NCI-H2196 treated with DMSO at 0.1 percent for 48 hours (cell line): ENCODE measurements at regions not wholly inside any gene's neighbourhood (a gene's known extent, or its start where the extent isn't known, plus 50 kb on each side); places are given as distances from the start of the nearest gene placed in this dataset.
A peak's percentile ranks its signal among the peaks of the same experiment; 100 is the strongest.

ENCODE experiments used
- DNase-seq: peaks from one replicate; lab custom pipeline; 2025; ENCODE audit not compliant: unreplicated experiment; lab: John Stamatoyannopoulos, UW

DNA sequence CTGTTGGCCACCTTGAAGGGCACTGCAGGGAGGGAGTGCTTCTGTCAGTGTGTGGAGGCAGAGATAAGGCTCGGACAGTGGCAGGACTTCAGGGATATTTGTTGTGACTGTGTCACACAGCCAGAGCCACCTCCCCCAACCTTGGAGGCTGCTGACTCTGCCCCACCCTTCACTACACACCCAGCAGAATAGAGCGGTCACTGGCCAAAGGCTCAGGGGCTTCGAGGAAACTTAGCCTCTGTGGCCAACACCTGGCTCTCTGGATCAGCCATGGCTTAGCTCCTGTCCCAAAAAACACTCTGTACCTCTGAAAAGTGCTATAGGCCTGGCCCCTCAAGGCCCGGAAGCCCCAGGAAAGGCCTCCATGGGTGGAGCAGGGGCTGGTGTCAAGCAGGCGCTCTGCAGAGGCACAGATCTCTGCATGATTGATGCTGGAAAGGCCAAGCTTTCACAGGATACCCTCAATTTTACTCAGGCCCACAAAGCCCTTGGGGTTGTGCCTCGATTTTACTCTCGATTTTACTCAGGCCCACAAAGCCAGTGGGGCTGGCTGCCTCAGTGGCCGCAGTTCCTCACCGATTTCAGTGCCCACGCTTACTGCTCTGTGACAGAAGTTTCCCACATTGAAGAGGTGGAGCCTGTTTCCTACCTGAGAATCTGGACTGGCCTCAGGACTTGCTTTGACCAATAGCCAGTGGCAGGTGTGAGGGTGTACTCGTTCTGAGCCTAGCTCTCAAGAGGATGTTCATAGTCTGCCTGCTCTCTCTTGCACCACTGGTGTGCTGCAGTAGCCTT lies 113.2 kb upstream of the GPR26 start:
- no peak for DNase-seq

- no peak for DNase-seq
Measured at GRCh38 chr10:123553810-123554430, 112.2 kb upstream of the GPR26 start.

DNA sequence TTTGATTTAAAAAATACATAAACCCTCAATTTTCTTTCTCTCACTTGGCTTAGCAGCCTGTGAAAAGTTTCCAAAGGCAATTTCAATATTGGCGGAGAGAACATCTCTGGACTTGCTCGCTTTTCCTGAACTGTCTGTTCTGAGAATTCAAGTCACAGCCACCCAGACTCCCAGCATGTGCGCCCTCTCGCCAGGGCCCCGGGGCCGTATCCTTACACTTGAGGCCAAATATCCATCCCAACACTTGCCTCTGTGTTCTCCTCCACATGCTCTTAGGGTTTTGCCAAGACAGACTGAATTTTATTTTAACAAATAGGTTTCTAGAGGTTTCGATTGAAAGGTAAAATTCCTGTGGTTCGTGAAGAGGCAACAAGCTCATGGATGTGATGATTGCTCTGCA lies 111.5 kb upstream of the GPR26 start:
- DNase-seq: no peak

- DNase-seq: no peak
Measured at GRCh38 chr10:123555616-123556015, 110.5 kb upstream of the GPR26 start.

DNA sequence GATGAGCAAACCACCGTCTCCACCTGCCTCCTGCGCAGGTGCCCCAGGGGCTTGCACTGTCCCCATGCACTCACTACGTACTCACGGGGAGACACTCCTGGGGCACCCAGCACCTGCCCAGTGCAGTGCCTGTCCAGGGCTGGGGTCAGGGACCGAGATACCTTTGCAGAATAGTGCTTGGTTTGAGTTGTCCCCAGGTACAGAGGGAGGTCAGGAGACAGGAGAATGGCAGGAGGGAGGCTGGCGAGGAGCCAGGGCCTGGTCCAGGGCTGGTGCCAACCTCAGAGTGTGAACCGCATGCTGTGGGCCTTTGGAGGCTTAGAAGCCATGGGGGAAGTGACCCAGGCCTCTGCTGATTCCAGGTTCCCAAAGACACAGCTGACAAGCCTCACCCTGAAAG lies 110.1 kb upstream of the GPR26 start:
- no peak for DNase-seq

DNA sequence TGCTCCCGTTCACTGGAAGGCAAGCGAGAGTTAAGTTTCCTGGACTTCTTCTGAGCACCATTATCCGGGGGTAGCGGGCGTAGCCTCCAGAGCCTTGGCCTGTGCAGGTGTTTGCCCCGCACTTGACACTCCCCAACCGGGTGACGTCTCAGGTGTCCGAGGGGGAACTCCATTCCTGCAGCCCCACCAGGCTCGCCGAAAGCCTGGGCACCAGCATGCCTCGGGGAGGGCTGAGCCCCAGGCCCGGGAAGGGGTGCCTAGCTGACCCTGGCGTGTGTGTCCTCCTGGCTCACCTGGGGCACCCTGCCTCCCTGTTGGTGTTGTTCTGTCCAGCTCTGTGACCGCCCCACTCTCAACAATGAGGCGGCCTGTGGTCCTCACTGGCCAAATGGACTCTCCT lies 109.4 kb upstream of the GPR26 start:
- DNase-seq: no peak

- DNase-seq: no peak
Measured at GRCh38 chr10:123557366-123558108, 108.6 kb upstream of the GPR26 start.

DNA sequence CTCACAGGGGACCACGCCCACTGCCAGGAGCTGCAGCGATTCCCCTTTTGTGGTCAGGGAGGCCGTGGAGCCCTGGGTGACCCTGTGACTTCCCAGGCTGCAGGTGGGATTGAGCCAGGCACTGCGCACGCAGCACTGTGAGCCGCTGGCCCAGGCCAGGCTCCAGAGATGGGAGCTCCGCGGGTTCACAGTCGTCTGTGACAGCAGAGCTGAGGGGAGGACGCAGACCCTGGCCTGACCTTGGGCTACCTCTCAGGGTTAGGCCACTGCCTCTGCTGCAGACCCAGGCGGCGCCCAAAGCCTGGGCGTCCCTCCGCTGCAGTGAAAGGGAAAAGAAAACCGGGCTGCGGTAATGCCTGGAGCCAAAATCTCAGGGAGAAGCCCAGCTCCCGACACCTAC lies 107.5 kb upstream of the GPR26 start:
- no peak for DNase-seq

- DNase-seq: peak; percentile 2
Measured at GRCh38 chr10:123559066-123559822, 106.9 kb upstream of the GPR26 start.

DNA sequence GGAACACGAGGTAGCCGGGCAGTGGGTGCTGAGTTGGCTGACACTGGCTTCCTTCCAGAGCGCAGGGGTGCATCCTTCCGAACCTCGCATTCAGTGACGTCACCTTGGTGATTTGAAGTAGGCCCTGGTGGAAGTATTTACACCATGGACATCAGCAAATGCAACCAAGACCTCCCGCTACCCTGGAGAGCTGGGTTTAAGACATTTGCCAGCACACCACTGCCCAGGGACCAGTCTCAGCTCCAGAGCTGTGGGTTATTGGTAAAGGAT lies 106.4 kb upstream of the GPR26 start:
- DNase-seq: no peak

- DNase-seq: no peak
Measured at GRCh38 chr10:123560301-123561140, 105.6 kb upstream of the GPR26 start.

DNA sequence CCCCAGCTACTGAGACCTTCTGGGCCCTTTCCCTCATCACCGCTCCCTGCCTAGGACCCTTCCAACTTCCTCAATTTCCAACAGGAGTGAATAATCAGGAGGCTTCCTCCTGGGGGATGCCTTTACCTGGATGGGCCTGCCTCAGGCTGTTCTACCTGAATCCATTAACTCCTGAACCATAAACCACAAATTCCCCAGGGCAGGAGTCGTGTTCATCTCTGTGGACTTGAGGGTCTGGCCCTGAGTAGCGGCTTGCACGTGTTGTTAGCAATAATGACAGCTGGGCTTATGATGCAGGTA lies 105.1 kb upstream of the GPR26 start:
- no peak for DNase-seq

DNA sequence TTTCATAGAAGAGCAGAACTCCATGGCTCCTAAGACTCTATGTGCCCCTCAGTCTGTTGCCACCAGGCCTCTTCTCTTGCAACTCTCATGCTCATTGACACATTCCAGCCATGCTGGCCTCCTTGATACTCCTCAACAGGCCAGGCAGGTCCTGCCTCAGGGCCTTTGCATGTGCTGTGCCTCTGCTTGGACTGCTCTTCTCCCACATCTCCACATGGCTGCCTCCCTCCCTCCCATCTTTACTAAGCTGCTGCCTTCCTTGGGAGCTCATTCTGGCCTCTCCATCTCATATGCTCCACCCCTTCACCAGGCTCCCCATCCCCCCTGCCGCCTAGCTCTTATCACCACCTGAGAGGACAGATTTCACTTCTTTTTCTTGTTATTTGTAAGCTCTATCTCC lies 103.8 kb upstream of the GPR26 start:
- DNase-seq: no peak

DNA sequence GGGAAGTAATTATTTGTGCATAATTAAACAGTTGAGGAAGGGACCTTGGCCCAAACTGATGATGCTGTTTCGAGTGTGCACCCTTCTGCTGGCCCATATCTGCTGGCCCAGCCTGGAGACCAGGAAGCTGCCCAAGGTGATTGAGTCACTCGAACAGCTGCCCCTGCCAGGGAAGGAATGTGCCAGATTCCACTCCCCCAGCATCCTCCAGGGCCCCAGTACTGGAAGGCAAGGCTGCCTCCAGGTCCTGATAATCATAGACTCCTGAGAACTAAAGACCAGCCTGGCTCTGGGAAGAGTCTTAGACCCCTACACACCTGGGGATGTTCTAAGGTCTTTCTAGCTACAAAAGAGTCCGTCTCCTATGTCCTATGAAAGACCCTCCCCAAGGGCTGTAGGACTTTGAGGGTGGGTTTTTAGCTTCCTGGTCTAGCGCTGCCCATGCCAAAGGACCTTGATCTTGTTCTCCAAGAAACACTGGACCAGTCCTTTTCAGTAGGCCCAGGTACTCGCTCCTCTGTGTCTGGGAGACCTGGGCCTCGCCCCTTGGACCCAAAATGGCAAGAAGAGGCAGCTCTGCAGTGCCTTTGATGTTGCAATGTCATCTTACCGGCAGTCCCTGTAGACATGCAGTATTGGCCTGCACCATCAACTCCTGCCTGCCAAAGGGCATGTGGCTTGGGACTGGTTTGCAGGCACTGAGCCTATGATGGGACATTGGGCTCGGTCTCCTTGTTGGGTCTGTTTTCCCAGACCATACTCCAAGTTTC lies 103.2 kb upstream of the GPR26 start:
- DNase-seq: no peak

DNA sequence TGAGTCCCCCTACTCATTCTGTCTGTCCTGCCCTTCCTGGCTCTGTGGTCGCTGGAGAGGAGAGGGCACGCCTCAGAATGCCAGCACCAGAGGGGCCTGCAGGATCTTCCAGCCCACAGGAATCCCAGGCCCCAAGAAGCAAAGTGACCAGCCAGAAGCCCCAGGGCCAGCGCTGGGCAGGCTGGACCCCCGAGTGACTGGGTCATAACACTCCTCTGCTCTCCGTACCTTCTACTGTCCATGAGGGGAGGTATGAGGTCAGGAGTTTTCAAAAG lies 102.6 kb upstream of the GPR26 start:
- DNase-seq: no peak

DNA sequence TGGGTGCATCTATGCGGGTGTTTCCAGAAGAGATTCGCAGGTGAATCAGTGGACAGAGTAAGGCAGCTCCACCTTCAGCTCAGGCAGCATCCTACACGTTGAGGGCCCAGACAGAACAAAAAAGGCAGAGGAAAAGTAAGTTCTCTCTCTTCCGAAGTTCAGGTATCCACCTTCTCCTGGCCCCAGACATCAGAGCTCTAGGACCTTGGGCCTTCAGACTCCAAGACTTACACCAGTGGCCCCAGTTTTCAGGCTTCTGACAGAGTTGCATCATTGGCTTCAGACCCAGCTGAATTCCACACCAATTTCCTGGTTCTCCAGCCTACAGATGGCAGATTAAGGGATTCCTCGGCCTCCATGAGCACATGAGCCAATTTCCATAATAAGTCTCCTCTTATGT lies 102.2 kb upstream of the GPR26 start:
- no peak for DNase-seq

DNA sequence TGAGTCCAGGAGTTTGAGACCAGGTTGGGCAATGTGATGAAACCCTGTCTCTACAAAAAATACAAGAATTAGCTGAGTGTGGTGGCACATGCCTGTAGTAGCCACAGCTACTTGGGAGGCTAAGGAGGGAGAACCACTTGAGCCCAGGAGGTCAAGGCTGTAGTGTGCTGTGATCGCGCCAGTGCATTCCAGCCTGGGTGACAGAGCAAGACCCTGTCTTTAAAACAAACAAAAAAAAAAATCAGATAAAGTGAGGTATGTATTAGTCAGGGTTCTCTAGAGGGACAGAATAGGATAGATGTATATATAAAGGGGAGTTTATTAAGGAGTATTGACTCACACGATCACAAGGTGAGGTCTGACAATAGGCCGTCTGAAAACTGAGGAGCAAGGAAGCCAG lies 101.5 kb upstream of the GPR26 start:
- no peak for DNase-seq

DNA sequence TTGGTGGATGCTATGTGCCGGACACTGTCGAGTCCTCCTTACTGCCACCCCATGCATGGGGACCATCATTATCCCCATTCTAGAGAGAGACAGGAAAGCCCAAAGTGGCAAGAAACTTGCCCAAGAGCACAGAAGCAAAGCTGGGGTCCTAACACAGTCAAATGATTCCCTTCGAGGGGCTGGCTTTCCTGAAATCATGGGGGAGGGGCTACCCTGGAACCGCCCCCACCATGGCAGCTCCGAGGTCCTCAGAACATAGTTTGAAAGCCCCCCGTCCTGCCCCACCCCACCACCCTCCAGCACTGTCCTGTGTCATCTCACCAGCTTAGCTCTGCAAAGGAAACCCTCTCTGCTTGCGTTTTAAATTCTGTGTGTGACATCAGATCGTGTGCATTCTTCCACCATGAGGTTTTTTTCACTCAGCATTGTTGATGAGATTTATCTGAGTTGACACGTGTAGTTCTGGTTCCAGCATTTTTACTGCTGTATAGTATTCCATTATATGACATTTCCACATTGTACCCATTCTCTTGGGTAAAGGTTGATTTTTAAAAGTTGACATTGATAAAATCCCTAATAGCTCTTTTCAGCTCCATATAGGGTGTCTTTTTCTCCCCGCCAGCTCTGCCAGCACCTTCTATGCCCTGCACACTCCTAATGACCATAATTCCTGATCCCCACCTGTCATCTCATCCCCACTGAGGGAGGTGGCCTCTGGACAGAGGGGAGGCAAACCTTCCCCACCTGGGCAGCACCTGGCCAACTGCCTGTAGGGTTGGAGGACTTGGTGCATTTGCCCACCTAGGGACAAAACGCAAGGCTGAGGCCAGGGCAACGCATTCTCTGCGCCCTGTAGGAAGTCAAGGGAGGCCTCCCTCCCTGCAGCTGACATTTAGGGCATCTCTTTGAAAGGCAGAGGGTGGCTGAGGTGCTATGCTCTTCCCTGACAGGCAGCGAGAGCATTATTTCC lies 100.2 kb upstream of the GPR26 start:
- no peak for DNase-seq

GRCh38 chr10:123567984-123568739 lies 98.0 kb upstream of the GPR26 start:
- DNase-seq: no peak
